ENCODE measurements at regions not wholly inside any gene's neighbourhood (a gene's known extent, or its start where the extent isn't known, plus 50 kb on each side); places are given as distances from the start of the nearest gene placed in this dataset.

DNA sequence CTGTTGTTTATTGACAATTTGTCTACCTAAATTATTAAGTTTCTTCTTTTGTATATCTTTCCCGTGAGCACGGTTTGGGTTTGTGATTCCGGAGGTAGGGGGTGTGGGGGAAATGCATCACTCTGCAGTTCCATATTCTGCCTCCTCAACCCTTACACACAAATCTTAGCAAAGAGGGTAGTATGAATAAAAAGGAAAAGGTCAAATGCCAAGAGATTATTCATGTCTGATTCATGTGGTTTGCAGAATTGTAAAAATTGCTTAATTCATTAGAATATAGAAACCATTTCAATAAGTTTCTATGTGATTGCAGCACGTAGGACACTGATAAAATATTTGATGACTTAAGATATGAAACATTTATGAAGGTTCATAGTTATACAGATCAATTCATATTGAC is 601.9 kb downstream of the SEMA5A start:
- no peak for DNase-seq (ENCODE audit: extremely low read depth in 1 of 2, low read depth in 1 of 2)

DNA sequence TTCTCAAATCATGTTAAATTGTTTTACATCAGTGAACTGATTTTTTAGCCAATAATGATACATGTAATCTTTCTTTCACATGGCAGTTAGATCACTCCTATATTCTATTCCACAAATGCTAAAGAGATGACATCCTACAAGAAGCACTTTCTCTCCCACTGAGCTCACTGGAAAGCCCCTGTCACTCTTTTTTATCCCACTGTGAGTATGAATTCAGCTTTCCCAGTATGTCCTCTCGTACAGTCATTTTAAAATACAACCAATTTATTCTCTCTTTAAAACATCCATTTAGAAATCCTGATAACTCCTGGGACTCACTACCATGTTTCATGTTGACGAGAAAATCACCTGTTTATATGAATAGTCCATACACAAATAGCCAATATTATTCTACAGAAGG is 599.9 kb downstream of the SEMA5A start:
- no peak for DNase-seq (ENCODE audit: extremely low read depth in 1 of 2, low read depth in 1 of 2)

DNA sequence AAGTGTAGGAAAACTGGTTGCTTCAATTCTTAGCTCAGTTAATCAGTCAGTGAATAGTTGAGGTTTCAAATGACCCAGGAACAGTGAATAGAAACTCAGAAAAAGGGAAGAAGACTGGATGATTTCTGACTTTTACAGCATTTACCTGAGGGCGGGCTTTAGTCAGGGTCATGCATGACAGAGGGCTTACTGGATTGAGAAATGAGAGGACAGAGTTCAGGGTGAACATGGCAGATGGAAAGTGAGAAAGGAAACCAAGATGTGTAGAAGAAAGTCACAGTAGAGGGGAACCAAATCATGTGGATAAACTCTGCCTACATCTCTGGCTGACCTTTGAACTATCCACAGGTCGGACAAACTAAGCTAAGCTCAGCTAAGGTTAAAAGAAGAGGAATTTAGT is 596.0 kb downstream of the SEMA5A start:
- DNase-seq (ENCODE audit: extremely low read depth in 1 of 2, low read depth in 1 of 2) = no peak

DNA sequence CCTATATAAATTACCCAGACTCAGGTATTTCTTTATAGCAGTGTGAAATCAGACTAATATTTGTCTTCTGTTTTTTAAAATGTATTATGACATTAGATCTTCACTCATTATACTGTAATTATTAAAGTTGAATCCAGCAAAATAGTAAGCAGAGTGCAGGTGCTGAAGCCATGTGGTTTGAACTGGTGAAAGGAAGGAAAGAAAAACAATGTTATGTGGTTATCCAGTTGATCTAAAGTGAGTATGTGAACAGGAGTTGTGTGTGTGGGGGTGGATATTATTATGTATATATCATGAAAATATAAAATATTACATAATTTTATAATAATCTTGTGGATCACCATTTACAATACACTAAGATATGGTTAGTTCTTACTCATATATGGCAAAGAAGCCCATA is 593.7 kb downstream of the SEMA5A start:
- DNase-seq (ENCODE audit: extremely low read depth in 1 of 2, low read depth in 1 of 2) = no peak

DNA sequence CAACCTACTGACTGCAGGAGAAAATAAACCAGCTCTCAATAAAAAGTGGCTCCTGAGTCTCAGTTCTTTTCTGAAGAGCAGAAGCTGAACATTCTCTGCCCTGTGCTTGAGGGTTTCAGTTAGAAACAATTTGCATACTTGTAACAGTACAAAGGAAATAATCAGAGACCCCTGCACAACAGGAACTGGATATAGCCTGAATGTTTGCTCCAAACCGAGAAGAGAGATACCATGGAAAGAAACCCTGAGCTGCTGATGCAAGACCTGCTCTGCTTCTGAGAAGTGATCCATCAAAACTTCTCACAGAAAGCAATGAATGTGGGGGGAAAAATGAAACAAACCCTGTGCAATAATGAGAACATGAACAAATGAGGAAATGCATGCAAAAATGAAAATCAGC is 592.9 kb downstream of the SEMA5A start:
- no peak for DNase-seq (ENCODE audit: extremely low read depth in 1 of 2, low read depth in 1 of 2)

DNA sequence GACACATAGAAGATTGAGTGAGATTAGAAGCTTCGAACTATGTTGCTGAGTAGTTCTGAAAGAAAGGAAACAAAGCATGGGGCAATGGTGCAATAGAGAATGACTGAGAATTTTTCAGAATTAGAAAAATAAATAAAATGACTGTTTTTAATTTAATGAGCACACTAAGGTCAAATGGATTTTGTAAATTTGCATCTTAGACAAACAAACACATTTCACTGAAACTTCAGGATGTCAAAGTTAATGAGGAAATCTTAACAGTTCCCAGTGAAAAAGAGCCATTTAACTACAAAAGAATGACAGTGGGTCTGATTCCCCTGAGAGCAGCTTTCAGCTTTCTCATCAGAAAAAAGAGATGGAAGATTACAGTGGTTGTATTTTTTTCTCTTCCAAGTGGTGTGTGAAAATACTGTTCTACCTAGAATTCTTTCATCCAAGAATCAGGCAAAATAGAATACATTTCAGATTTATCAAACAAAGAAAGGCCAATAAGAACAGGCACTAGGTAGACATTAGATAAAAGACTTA is 591.9 kb downstream of the SEMA5A start:
- DNase-seq (ENCODE audit: extremely low read depth in 1 of 2, low read depth in 1 of 2) = no peak

DNA sequence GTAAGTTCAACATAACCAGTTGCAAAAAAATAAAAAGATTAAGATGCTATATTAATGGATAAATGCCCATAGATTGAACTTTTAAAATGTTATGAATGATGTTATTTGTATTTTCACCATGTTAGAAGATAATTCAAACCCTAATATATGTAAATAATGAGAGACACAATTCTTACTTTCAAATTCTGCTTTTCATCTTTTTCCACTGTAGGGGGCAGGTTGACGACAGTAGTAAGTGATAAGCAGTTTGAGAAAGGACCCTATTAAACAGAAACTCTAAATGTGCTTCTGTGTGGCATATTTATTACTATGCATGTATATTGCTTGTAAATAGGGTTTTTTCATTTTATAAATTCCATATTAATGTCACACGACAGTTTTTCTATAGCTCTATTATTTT is 591.1 kb downstream of the SEMA5A start:
- DNase-seq (ENCODE audit: extremely low read depth in 1 of 2, low read depth in 1 of 2) = no peak

DNA sequence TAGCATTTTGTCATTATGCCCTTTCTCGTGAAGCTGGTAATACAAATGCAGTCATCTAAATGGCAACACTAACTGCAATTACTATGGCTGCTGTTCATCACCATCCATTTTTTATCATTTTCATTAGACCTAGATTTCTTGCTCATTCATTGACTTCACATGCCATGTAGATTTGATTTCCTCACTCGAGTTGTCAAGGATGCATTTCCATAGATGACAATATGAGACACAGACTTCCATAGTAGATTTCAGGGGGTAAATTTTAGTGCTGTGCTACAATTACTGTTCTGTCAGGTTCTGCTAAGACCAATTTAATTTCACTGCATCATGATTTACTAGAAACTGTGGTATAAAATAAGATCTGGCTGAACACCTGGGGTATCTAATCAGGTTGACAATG is 589.2 kb downstream of the SEMA5A start:
- no peak for DNase-seq (ENCODE audit: extremely low read depth in 1 of 2, low read depth in 1 of 2)

DNA sequence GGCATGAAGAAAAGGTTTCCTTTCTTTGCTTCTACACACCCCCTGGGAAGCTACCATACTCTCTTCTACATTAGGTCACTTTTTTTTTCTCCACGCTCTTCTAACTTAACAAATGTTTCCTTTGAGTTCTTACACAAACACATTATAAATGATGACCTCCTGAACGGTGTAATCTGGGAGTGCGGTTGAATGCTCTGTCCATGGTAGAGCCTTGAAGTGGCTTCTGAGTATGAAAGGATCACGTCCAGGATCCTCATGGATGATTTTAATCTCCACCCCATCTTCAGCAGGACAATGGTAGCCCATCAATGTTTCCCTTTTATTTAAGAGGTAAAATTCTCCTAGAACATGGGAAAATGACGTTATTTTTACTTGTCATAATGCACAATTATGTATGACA is 587.3 kb downstream of the SEMA5A start:
- DNase-seq (ENCODE audit: extremely low read depth in 1 of 2, low read depth in 1 of 2) = no peak

DNA sequence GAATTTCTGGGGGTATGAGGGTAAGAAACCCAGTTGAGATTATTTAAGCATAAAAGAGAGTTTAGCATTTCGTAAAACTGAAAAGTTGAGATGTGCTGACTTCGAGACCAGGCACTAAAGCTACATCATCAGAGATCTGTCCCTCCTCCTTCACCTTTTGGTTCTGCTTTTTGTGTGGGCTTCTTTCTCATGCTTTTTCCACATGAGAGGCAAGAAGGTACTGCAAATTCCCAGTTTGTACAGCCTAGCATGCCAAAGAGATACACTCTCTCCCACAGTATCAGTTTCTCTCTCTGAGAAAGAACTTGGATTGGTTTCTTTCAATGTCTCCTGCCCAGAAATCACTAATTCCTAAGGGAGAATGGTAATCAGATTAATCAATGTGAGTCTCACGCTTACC is 584.7 kb downstream of the SEMA5A start:
- DNase-seq (ENCODE audit: extremely low read depth in 1 of 2, low read depth in 1 of 2) = no peak

DNA sequence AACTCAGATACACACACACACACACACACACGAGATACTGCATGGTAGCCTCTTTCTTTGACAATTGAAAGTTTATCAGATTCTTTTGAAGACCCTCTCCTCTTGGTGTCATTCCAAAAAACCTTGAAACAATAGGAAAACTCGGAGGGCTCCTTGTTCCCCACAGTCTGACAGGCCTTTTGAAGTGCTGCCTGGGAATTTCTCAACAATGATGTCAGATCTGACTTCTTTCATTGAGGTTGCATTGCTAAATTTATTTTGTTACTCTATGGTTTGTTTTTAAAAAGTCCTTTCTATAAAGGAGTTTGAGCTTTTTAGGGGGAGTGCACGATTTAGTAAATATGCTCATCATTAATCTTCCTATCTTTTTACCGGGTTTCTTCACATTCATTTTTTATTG is 583.9 kb downstream of the SEMA5A start:
- DNase-seq (ENCODE audit: extremely low read depth in 1 of 2, low read depth in 1 of 2) = no peak

DNA sequence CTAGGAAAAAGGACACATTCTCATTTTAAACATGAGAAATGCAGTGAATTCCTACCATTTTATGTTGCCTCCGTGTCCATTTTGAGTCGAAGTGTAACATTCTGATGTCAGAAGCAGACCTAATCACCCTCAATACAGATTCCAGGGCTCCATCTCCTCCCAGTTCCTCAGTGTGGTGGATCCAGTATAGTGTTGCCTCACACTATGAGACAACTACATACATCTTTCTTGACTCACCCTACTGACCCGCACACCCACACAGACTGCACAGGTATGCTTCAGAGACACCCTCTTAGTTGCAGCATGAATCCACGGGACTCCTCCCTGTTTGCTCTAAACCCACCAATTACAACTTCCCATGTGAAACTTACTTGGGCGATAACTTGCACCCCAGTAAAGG is 564.9 kb downstream of the SEMA5A start:
- no peak for DNase-seq (ENCODE audit: extremely low read depth in 1 of 2, low read depth in 1 of 2)

DNA sequence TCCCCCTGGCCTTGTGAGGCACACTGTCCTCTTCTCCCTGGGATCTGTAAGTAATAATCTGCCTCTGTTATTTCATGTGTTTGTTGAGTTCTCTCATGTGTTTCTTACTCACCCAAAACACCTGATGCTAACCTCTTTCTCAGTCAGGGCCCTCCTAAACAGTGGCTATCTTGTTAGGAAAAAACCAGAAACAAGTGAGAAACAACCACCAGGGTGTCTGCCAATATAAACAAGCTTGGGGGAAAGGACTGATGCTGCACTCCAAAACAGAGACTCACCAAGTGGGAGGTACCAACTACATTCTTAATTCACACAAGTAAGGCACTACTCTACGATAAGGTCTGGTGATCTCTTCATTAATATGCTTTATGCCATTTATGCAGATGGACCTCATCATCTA is 564.4 kb downstream of the SEMA5A start:
- DNase-seq (ENCODE audit: extremely low read depth in 1 of 2, low read depth in 1 of 2) = no peak

DNA sequence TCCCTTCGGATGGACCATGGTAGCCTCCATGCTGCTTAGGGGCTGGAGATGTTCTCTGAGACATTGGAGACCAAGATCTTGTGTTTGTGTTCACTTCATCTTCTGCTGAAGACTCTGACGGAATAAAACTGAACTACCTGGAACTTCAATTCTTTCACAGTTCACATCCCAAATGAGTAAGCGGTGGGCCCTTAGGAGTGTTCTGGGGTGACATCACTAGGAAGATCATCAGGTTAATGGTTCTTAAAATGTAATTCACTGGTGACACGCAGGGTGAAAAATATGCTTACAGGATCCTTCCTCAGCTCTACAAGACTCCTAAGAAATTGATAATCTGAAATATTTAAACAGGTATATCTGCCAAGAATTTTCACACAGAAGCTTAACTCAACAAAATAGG is 561.5 kb downstream of the SEMA5A start:
- no peak for DNase-seq (ENCODE audit: extremely low read depth in 1 of 2, low read depth in 1 of 2)

Data from stimulated activated CD8-positive, alpha-beta memory T cell treated with anti-CD3 and anti-CD28 coated beads, Interleukin-7, amount 100 ng/mL, for 48 hours (primary cell).